MM.1S (cell line): ENCODE measurements at regions not wholly inside any gene's neighbourhood (a gene's known extent, or its start where the extent isn't known, plus 50 kb on each side); places are given as distances from the start of the nearest gene placed in this dataset.

Experiments used
- DNase-seq: peaks from one replicate; pipeline ENCODE4 v3.0.0-alpha.2; 2015
- H2AFZ ChIP-seq: fragments of 300-600 bp; sonication (generic); 2 replicates; pipeline ENCODE4 v1.6.0; 2016; ENCODE audit warnings: antibody characterized with exemption, low read length
- H3F3A ChIP-seq: fragments of 300-600 bp; sonication (generic); 2 replicates; pipeline ENCODE4 v1.6.1; 2016; ENCODE audit warnings: mild to moderate bottlenecking, antibody characterized with exemption, low read length, moderate library complexity, mixed read lengths; ENCODE audit not compliant: insufficient read depth
- H3K27ac ChIP-seq: fragments of 300-600 bp; sonication (generic); 2 replicates; pipeline ENCODE4 v1.5.1; 2016; ENCODE audit warnings: mild to moderate bottlenecking, low read length
- H3K27me3 ChIP-seq: fragments of 300-600 bp; sonication (generic); replicated peaks from 2 replicates; pipeline ENCODE4 v1.6.0; 2016; ENCODE audit warnings: low read length; ENCODE audit not compliant: insufficient read depth
- H3K36me3 ChIP-seq: fragments of 300-600 bp; sonication (generic); replicated peaks from 2 replicates; pipeline ENCODE4 v1.6.1; 2016; ENCODE audit warnings: mild to moderate bottlenecking, low read length, mixed read lengths; ENCODE audit not compliant: insufficient read depth
- H3K4me1 ChIP-seq: fragments of 300-600 bp; sonication (generic); 2 replicates; pipeline ENCODE4 v1.6.1; 2016; ENCODE audit warnings: low read length, mixed read lengths
- H3K4me2 ChIP-seq: fragments of 300-600 bp; sonication (generic); 2 replicates; pipeline ENCODE4 v1.6.0; 2016; ENCODE audit warnings: low read depth, low read length
- H3K4me3 ChIP-seq: fragments of 300-600 bp; sonication (generic); 2 replicates; pipeline ENCODE4 v1.5.1; 2016; ENCODE audit warnings: low read length, mixed read lengths
- H3K79me2 ChIP-seq: fragments of 300-600 bp; sonication (generic); 2 replicates; pipeline ENCODE4 v1.6.1; 2016; ENCODE audit warnings: mixed run types, low read length, mixed read lengths
- H3K9ac ChIP-seq: fragments of 300-600 bp; sonication (generic); 2 replicates; pipeline ENCODE4 v1.6.1; 2016; ENCODE audit warnings: low read length, mixed read lengths
- H3K9me2 ChIP-seq: fragments of 300-600 bp; sonication (generic); replicated peaks from 2 replicates; pipeline ENCODE4 v1.6.1; 2016; ENCODE audit warnings: mild to moderate bottlenecking, low read length, mixed read lengths; ENCODE audit not compliant: insufficient read depth
- H3K9me3 ChIP-seq: fragments of 300-600 bp; sonication (generic); replicated peaks from 2 replicates; pipeline ENCODE4 v1.6.1; 2016; ENCODE audit warnings: mild to moderate bottlenecking, low read length, mixed read lengths; ENCODE audit not compliant: insufficient read depth
- H4K20me1 ChIP-seq: fragments of 300-600 bp; sonication (generic); 2 replicates; pipeline ENCODE4 v1.6.1; 2016; ENCODE audit warnings: mild to moderate bottlenecking, low read length, moderate library complexity, mixed read lengths; ENCODE audit not compliant: insufficient read depth
- EZH2 ChIP-seq: fragments of 300-600 bp; sonication (generic); optimal IDR thresholded peaks from 2 replicates; pipeline ENCODE3; 2017; ENCODE audit warnings: low read depth, mild to moderate bottlenecking, antibody characterized with exemption, low read length, mixed read lengths
- EZH2phosphoT487 ChIP-seq: fragments of 300-600 bp; sonication (generic); IDR thresholded peaks from 2 replicates; pipeline ENCODE4 v1.6.1; 2018; ENCODE audit warnings: antibody characterized with exemption, low read length
- TF ChIP-seq, protein P1 (sequence below): fragments of 300-600 bp; sonication (generic); IDR thresholded peaks from 2 replicates; pipeline ENCODE4 v1.5.1; 2016; ENCODE audit warnings: antibody characterized with exemption, low read length, mixed read lengths

- no peak overlapping the region for H3K4me2 ChIP-seq
- no peaks in the 10 kb centered on the region for H3K27me3 ChIP-seq
- H3F3A ChIP-seq: no peaks in the 10 kb centered on the region
- no peak for DNase-seq
- TF ChIP-seq, protein P1, sequence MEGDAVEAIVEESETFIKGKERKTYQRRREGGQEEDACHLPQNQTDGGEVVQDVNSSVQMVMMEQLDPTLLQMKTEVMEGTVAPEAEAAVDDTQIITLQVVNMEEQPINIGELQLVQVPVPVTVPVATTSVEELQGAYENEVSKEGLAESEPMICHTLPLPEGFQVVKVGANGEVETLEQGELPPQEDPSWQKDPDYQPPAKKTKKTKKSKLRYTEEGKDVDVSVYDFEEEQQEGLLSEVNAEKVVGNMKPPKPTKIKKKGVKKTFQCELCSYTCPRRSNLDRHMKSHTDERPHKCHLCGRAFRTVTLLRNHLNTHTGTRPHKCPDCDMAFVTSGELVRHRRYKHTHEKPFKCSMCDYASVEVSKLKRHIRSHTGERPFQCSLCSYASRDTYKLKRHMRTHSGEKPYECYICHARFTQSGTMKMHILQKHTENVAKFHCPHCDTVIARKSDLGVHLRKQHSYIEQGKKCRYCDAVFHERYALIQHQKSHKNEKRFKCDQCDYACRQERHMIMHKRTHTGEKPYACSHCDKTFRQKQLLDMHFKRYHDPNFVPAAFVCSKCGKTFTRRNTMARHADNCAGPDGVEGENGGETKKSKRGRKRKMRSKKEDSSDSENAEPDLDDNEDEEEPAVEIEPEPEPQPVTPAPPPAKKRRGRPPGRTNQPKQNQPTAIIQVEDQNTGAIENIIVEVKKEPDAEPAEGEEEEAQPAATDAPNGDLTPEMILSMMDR: no peak
- TF ChIP-seq EZH2phosphoT487 (no peak), EZH2 (no peak)
- no peaks in the 10 kb centered on the region for H3K36me3 ChIP-seq
- H3K4me1 ChIP-seq: no peaks in the 10 kb centered on the region
- no peaks in the 10 kb centered on the region for H4K20me1 ChIP-seq
- H3K79me2 ChIP-seq: no peaks in the 10 kb centered on the region
- H3K27ac ChIP-seq: no peak overlapping the region
- no peaks in the 10 kb centered on the region for H3K9me2 ChIP-seq
- H3K9me3 ChIP-seq: no peaks in the 10 kb centered on the region
- H3K9ac ChIP-seq: no peak overlapping the region
- no peak overlapping the region for H3K4me3 ChIP-seq
- no peak overlapping the region for H2AFZ ChIP-seq
These were observed 1231.7 kb upstream of the TMEM132C start for GRCh38 chr12:127035011-127035879.

- no peak overlapping the region for H3K4me3 ChIP-seq
- no peaks in the 10 kb centered on the region for H3K36me3 ChIP-seq
- H3K9ac ChIP-seq: no peak overlapping the region
- H3K27me3 ChIP-seq: no peaks in the 10 kb centered on the region
- DNase-seq: no peak
- no peaks in the 10 kb centered on the region for H3K9me3 ChIP-seq
- H3K79me2 ChIP-seq: no peaks in the 10 kb centered on the region
- no peak overlapping the region for H3K27ac ChIP-seq
- peaks cover 15% of the 10 kb centered on the region for H3K4me1 ChIP-seq
- H3K4me2 ChIP-seq: no peak overlapping the region
- H3K9me2 ChIP-seq: no peaks in the 10 kb centered on the region
- H4K20me1 ChIP-seq: no peaks in the 10 kb centered on the region
- TF ChIP-seq, protein P1: no peak
- TF ChIP-seq EZH2: no peak
- no peak for TF ChIP-seq EZH2phosphoT487
- H3F3A ChIP-seq: no peaks in the 10 kb centered on the region
- H2AFZ ChIP-seq: no peak overlapping the region
These were observed 1228.8 kb upstream of the TMEM132C start for GRCh38 chr12:127038152-127038551.

- Histone ChIP-seq H4K20me1 (no peaks in the 10 kb centered on the region), H3K9me2 (no peaks in the 10 kb centered on the region), H3K4me2 (no peak overlapping the region), H2AFZ (no peak overlapping the region), H3K27me3 (no peaks in the 10 kb centered on the region), H3K79me2 (no peaks in the 10 kb centered on the region), H3K4me3 (no peak overlapping the region), H3K27ac (no peak overlapping the region), H3F3A (no peaks in the 10 kb centered on the region), H3K9ac (no peak overlapping the region), H3K9me3 (no peaks in the 10 kb centered on the region), H3K4me1 (peaks cover 16% of the 10 kb centered on the region), H3K36me3 (no peaks in the 10 kb centered on the region)
- TF ChIP-seq, protein P1: no peak
- TF ChIP-seq EZH2phosphoT487 (no peak), EZH2 (no peak)
- no peak for DNase-seq
These were observed 1228.2 kb upstream of the TMEM132C start for GRCh38 chr12:127038761-127039160.
